HG02970 (cell line): ENCODE measurements at regions not wholly inside any gene's neighbourhood (a gene's known extent, or its start where the extent isn't known, plus 50 kb on each side); places are given as distances from the start of the nearest gene placed in this dataset.
"Not testable (repeated sequence)": the region's sequence is repeated elsewhere in the genome, so short reads cannot be mapped to it uniquely, and the experiment has no call there.

ENCODE experiments used
- ATAC-seq: cut with Tn5 transposase; IDR thresholded peaks from one replicate; pipeline ENCODE4 v1.9.1; 2021; ENCODE audit warnings: mild to moderate bottlenecking, moderate library complexity, moderate number of reproducible peaks; ENCODE audit not compliant: unreplicated experiment, low FRiP score

- no peak for ATAC-seq
These were observed 834.5 kb upstream of the ID2 start for GRCh38 chr2:7847321-7847720.

- no peak for ATAC-seq
These were observed 832.8 kb upstream of the ID2 start for GRCh38 chr2:7849027-7849426.

- no peak for ATAC-seq
These were observed 832.3 kb upstream of the ID2 start for GRCh38 chr2:7849531-7849930.

GRCh38 chr2:7852546-7852945 lies 829.3 kb upstream of the ID2 start:
- no peak for ATAC-seq

- ATAC-seq, result no peak
These were observed 824.0 kb upstream of the ID2 start for GRCh38 chr2:7857904-7858303.

- no peak for ATAC-seq
These were observed 823.2 kb upstream of the ID2 start for GRCh38 chr2:7858624-7859023.

- no peak for ATAC-seq
These were observed 821.2 kb upstream of the ID2 start for GRCh38 chr2:7860693-7861092.

- ATAC-seq, result no peak
These were observed 819.8 kb upstream of the ID2 start for GRCh38 chr2:7861910-7862702.

GRCh38 chr2:7866104-7866503 lies 815.8 kb upstream of the ID2 start:
- no peak for ATAC-seq

GRCh38 chr2:7866825-7867224 lies 815.0 kb upstream of the ID2 start:
- no peak for ATAC-seq

- ATAC-seq, result no peak
These were observed 814.0 kb upstream of the ID2 start for GRCh38 chr2:7867867-7868266.

- ATAC-seq, result no peak
These were observed 813.0 kb upstream of the ID2 start for GRCh38 chr2:7868836-7869235.

- ATAC-seq, result not testable (repeated sequence)
These were observed 805.4 kb upstream of the ID2 start for GRCh38 chr2:7876445-7876844.

- ATAC-seq, result not testable (repeated sequence)
These were observed 803.6 kb upstream of the ID2 start for GRCh38 chr2:7878266-7878665.

- no peak for ATAC-seq
These were observed 802.9 kb upstream of the ID2 start for GRCh38 chr2:7878786-7879482.

GRCh38 chr2:7879483-7879835 lies 802.4 kb upstream of the ID2 start:
- no peak for ATAC-seq

GRCh38 chr2:7880126-7880525 lies 801.7 kb upstream of the ID2 start:
- no peak for ATAC-seq

- ATAC-seq, result no peak
These were observed 801.3 kb upstream of the ID2 start for GRCh38 chr2:7880566-7880965.

- ATAC-seq, result no peak
These were observed 800.8 kb upstream of the ID2 start for GRCh38 chr2:7881063-7881462.

GRCh38 chr2:7881466-7881865 lies 800.4 kb upstream of the ID2 start:
- no peak for ATAC-seq

GRCh38 chr2:7882296-7882695 lies 799.6 kb upstream of the ID2 start:
- no peak for ATAC-seq

- no peak for ATAC-seq
These were observed 797.5 kb upstream of the ID2 start for GRCh38 chr2:7884338-7884737.
